Right renal cortex interstitium (tissue), 3 donors: ENCODE measurements at regions not wholly inside any gene's neighbourhood (a gene's known extent, or its start where the extent isn't known, plus 50 kb on each side); places are given as distances from the start of the nearest gene placed in this dataset.
"Not testable (repeated sequence)": the region's sequence is repeated elsewhere in the genome, so short reads cannot be mapped to it uniquely, and the experiment has no call there.

Experiments used
- DNase-seq, 3 donors: peaks; one replicate each; pipeline ENCODE4 v3.0.0-alpha.2; 2013; ENCODE audit warnings: low read depth in 3 of 3, low spot score in 2 of 3

GRCh38 chr14:97068293-97068692 is 271.1 kb downstream of the VRK1 start:
- not testable (repeated sequence) for DNase-seq

GRCh38 chr14:97070259-97070658 is 273.1 kb downstream of the VRK1 start:
- no peak for DNase-seq

GRCh38 chr14:97071177-97071576 is 274.0 kb downstream of the VRK1 start:
- no peak for DNase-seq

GRCh38 chr14:97073622-97074021 is 276.4 kb downstream of the VRK1 start:
- no peak for DNase-seq

GRCh38 chr14:97074456-97074855 is 277.3 kb downstream of the VRK1 start:
- DNase-seq, result no peak

- no peak for DNase-seq
Observed at GRCh38 chr14:97074856-97075255, 277.7 kb downstream of the VRK1 start.

GRCh38 chr14:97077253-97077653 is 280.1 kb downstream of the VRK1 start:
- peak in 1 of 3 donors; percentile 2 for DNase-seq

GRCh38 chr14:97077687-97078086 is 280.5 kb downstream of the VRK1 start:
- no peak for DNase-seq

GRCh38 chr14:97080991-97081390 is 283.8 kb downstream of the VRK1 start:
- DNase-seq, result no peak

- no peak for DNase-seq
Observed at GRCh38 chr14:97095269-97095668, 298.1 kb downstream of the VRK1 start.

- no peak for DNase-seq
Observed at GRCh38 chr14:97097296-97097695, 300.1 kb downstream of the VRK1 start.

- no peak for DNase-seq
Observed at GRCh38 chr14:97100306-97100705, 303.1 kb downstream of the VRK1 start.

GRCh38 chr14:97101561-97101960 is 304.4 kb downstream of the VRK1 start:
- no peak for DNase-seq

- DNase-seq, result no peak
Observed at GRCh38 chr14:97104029-97104428, 306.8 kb downstream of the VRK1 start.

- no peak for DNase-seq
Observed at GRCh38 chr14:97106166-97106565, 309.0 kb downstream of the VRK1 start.

- no peak for DNase-seq
Observed at GRCh38 chr14:97106609-97107008, 309.4 kb downstream of the VRK1 start.

GRCh38 chr14:97107080-97107479 is 309.9 kb downstream of the VRK1 start:
- no peak for DNase-seq

- no peak for DNase-seq
Observed at GRCh38 chr14:97107760-97108159, 310.6 kb downstream of the VRK1 start.

GRCh38 chr14:97109234-97109633 is 312.1 kb downstream of the VRK1 start:
- DNase-seq, result no peak

- no peak for DNase-seq
Observed at GRCh38 chr14:97113339-97113738, 316.2 kb downstream of the VRK1 start.

GRCh38 chr14:97116546-97116945 is 319.4 kb downstream of the VRK1 start:
- DNase-seq, result no peak

GRCh38 chr14:97117693-97118092 is 320.5 kb downstream of the VRK1 start:
- no peak for DNase-seq

GRCh38 chr14:97120204-97120603 is 323.0 kb downstream of the VRK1 start:
- DNase-seq, result no peak

GRCh38 chr14:97120611-97121031 is 323.4 kb downstream of the VRK1 start:
- no peak for DNase-seq
